ENCODE measurements at regions not wholly inside any gene's neighbourhood (a gene's known extent, or its start where the extent isn't known, plus 50 kb on each side); places are given as distances from the start of the nearest gene placed in this dataset.

DNA sequence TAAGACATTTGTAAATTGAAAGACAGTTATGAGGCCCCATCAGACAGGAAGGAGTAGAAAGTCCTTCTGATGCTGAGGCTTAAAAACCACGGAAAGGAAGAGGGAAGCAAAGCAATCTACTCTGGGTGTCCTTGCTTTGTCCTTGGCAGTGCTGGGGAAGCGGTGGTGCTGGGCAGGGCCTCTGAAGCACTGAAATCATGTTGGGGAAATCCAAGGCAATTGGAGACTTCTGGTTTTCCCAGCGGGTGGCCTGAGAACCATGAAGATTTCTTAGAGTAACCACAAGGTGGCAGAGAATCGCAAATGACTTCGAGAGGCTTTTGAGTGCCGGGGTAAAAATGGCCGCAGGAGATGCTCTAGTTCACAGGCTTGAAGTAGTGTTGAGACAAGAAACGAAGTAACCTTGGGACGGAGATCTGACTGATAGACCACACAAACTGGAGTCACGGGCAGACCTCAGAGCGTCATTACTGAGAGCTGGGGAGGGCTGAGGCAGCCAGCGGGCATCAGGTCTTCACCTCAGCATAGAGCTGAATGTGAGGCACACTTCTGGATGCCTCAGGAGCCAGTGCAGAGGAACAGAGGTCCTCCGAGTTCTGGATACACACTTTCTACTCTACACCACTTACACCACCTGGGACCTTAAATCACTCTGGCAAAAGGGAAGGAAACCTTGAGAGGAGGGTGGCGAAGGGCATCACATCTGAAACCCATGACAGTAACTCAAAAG is 130.7 kb upstream of the GPRIN3 start:
- H3K36me3 ChIP-seq (ENCODE audit: control insufficient read depth, low read length) = no peaks in the 10 kb centered on the region
- no peaks in the 10 kb centered on the region for H4K20me1 ChIP-seq (ENCODE audit: control insufficient read depth, insufficient read depth, low read depth, low read length)
- no peaks in the 10 kb centered on the region for H3F3A ChIP-seq (ENCODE audit: control insufficient read depth, insufficient read depth)
- H3K4me3 ChIP-seq (ENCODE audit: low read length) = peak overlapping the region; percentile 28; the same call in 1 of the 2 replicates
- H3K4me2 ChIP-seq (ENCODE audit: low read length) = peak overlapping the region; percentile 40
- TF ChIP-seq, protein P1, sequence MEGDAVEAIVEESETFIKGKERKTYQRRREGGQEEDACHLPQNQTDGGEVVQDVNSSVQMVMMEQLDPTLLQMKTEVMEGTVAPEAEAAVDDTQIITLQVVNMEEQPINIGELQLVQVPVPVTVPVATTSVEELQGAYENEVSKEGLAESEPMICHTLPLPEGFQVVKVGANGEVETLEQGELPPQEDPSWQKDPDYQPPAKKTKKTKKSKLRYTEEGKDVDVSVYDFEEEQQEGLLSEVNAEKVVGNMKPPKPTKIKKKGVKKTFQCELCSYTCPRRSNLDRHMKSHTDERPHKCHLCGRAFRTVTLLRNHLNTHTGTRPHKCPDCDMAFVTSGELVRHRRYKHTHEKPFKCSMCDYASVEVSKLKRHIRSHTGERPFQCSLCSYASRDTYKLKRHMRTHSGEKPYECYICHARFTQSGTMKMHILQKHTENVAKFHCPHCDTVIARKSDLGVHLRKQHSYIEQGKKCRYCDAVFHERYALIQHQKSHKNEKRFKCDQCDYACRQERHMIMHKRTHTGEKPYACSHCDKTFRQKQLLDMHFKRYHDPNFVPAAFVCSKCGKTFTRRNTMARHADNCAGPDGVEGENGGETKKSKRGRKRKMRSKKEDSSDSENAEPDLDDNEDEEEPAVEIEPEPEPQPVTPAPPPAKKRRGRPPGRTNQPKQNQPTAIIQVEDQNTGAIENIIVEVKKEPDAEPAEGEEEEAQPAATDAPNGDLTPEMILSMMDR (IDR thresholded peaks at IDR 0.05; ENCODE audit: low read depth, low read length, poor library complexity, severe bottlenecking) = peak; percentile 73
- no peak for TF ChIP-seq EZH2phosphoT487 (IDR thresholded peaks at IDR 0.05; ENCODE audit: borderline replicate concordance, low read length)
- peaks cover 11% of the 10 kb centered on the region for H3K4me1 ChIP-seq (ENCODE audit: control insufficient read depth, low read length)
- H3K27ac ChIP-seq (ENCODE audit: low read depth, low read length) = no peak overlapping the region
- peaks cover 2% of the 10 kb centered on the region; the same call in 1 of the 2 replicates for H3K27me3 ChIP-seq (ENCODE audit: control insufficient read depth, low read length)
- H3K9me2 ChIP-seq (replicated peaks; ENCODE audit: control insufficient read depth, low read length) = no peaks in the 10 kb centered on the region
- H3K79me2 ChIP-seq (ENCODE audit: control insufficient read depth, low read length) = no peaks in the 10 kb centered on the region
- no peaks in the 10 kb centered on the region for H3K9me3 ChIP-seq (ENCODE audit: control insufficient read depth, insufficient read depth, low read length)

DNA sequence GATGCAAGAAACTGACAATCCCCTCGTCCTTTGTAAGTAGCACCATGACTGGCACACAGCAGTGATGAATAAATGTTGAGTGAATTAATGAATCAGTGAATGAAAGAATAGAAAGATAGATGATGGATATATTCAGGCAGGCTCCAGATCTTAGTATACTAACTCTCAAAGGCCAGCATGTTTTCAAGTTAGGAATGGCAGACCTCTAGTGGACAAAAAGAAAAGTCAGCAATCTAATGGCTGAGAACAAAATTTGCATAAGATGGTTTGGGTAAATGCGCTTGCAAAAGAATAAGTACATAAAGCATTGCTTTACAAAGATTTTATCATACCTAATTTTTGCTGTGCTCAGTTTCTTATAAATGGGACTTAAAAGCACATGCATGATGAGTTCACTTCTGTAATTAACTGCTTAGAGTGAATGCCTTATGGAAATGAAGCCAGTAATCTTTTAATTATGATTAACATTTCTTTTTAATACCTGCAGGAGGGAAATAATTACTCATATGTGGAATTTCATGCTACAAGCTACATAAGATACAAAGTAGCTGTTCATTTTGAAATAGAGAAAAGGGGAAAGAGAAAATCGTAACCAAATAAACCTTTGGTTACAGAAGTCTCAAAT is 126.9 kb upstream of the GPRIN3 start:
- peaks cover 11% of the 10 kb centered on the region for H3K4me1 ChIP-seq (ENCODE audit: control insufficient read depth, low read length)
- no peak overlapping the region for H3K4me2 ChIP-seq (ENCODE audit: low read length)
- H3K27ac ChIP-seq (ENCODE audit: low read depth, low read length) = no peak overlapping the region
- no peaks in the 10 kb centered on the region for H3K79me2 ChIP-seq (ENCODE audit: control insufficient read depth, low read length)
- H3K36me3 ChIP-seq (ENCODE audit: control insufficient read depth, low read length) = no peaks in the 10 kb centered on the region
- H3K4me3 ChIP-seq (ENCODE audit: low read length) = no peak overlapping the region
- no peaks in the 10 kb centered on the region for H3K9me3 ChIP-seq (ENCODE audit: control insufficient read depth, insufficient read depth, low read length)
- no peaks in the 10 kb centered on the region for H3K9me2 ChIP-seq (replicated peaks; ENCODE audit: control insufficient read depth, low read length)
- TF ChIP-seq, protein P1 (IDR thresholded peaks at IDR 0.05; ENCODE audit: low read depth, low read length, poor library complexity, severe bottlenecking) = peak; percentile 82
- TF ChIP-seq EZH2phosphoT487 (IDR thresholded peaks at IDR 0.05; ENCODE audit: borderline replicate concordance, low read length) = no peak
- peaks cover 2% of the 10 kb centered on the region; the same call in 1 of the 2 replicates for H3K27me3 ChIP-seq (ENCODE audit: control insufficient read depth, low read length)
- H3F3A ChIP-seq (ENCODE audit: control insufficient read depth, insufficient read depth) = no peaks in the 10 kb centered on the region
- H4K20me1 ChIP-seq (ENCODE audit: control insufficient read depth, insufficient read depth, low read depth, low read length) = no peaks in the 10 kb centered on the region

DNA sequence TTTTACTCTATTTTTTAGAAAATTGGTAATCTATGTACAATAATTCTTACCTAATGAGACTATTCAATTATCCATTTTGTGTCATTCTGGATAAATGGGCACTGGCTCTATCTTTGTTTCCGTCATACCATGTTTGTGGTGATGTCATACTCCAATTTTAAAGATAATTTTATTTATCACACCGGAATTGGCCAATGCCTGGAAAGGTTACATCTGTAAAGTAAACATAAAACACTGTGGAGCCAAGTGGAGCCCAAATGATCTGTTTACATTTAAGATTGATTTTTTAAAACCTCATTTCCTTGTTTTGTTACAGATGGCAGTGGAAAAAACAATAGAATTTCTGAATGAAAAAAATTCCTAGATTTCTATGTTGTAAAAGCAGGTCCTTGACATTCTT is 120.2 kb upstream of the GPRIN3 start:
- Histone ChIP-seq H4K20me1 (ENCODE audit: control insufficient read depth, insufficient read depth, low read depth, low read length) (no peaks in the 10 kb centered on the region), H3K4me1 (ENCODE audit: control insufficient read depth, low read length) (no peaks in the 10 kb centered on the region), H3K9me2 (replicated peaks; ENCODE audit: control insufficient read depth, low read length) (no peaks in the 10 kb centered on the region), H3F3A (ENCODE audit: control insufficient read depth, insufficient read depth) (no peaks in the 10 kb centered on the region), H3K9me3 (ENCODE audit: control insufficient read depth, insufficient read depth, low read length) (no peaks in the 10 kb centered on the region), H3K27ac (ENCODE audit: low read depth, low read length) (no peak overlapping the region), H3K79me2 (ENCODE audit: control insufficient read depth, low read length) (no peaks in the 10 kb centered on the region), H3K27me3 (ENCODE audit: control insufficient read depth, low read length) (no peaks in the 10 kb centered on the region), H3K4me2 (ENCODE audit: low read length) (no peak overlapping the region), H3K4me3 (ENCODE audit: low read length) (no peak overlapping the region), H3K36me3 (ENCODE audit: control insufficient read depth, low read length) (no peaks in the 10 kb centered on the region)
- TF ChIP-seq, protein P1 (IDR thresholded peaks at IDR 0.05; ENCODE audit: low read depth, low read length, poor library complexity, severe bottlenecking) = no peak
- TF ChIP-seq EZH2phosphoT487 (IDR thresholded peaks at IDR 0.05; ENCODE audit: borderline replicate concordance, low read length) = no peak

All from DOHH2 (cell line).